T-cell (primary cell): ENCODE measurements at regions not wholly inside any gene's neighbourhood (a gene's known extent, or its start where the extent isn't known, plus 50 kb on each side); places are given as distances from the start of the nearest gene placed in this dataset.

Experiments used
- ATAC-seq, 4 experiments: fragments of 200-7000 bp in 3 of 4; fragments of 150-1000 bp in 1 of 4; cut with Tn5 transposase; replicated peaks in 1 of 4; 1 replicate in 3 of 4; 2 replicates in 1 of 4; pipeline ENCODE4 v1.10.0; 2021; ENCODE audit warnings: moderate library complexity in 3 of 4, mild to moderate bottlenecking in 2 of 4, moderate number of reproducible peaks in 1 of 4
- CTCF ChIA-PET, 2 donors: fragments of 300-600 bp; sonication (Branson Sonifier 250); formaldehyde crosslinking; loops; one replicate each; lab custom pipeline; 2022; ENCODE audit warnings: antibody characterized with exemption in 2 of 2; lab: Charles Lee
- POLR2A ChIA-PET, 2 donors: fragments of 300-600 bp; sonication (Branson Sonifier 250); formaldehyde crosslinking; loops; one replicate each; lab custom pipeline; 2022; ENCODE audit warnings: antibody characterized with exemption in 2 of 2; lab: Charles Lee
- DNase-seq, 35 experiments: peaks; one replicate each; pipeline versions ENCODE4 v3.0.0 to v3.0.0-alpha.2; 2013 to 2023
- H3K27ac ChIP-seq: one replicate; pipeline ENCODE4 v1.5.1; 2013; ENCODE audit warnings: low read length
- H3K27me3 ChIP-seq, 2 experiments: replicated peaks in 1 of 2; 1 replicate in 1 of 2; 2 replicates in 1 of 2; pipeline versions ENCODE4 v1.6.1 to v1.7.0; 2013; ENCODE audit warnings: low read length in 1 of 2, mixed read lengths in 1 of 2; ENCODE audit not compliant: control insufficient read depth in 2 of 2, insufficient read depth in 2 of 2; ENCODE audit errors: extremely low read depth in 1 of 2
- H3K36me3 ChIP-seq, 2 donors: 1 replicate in 1 of 2; 2 replicates in 1 of 2; pipeline versions ENCODE4 v1.6.1 to v1.7.0; 2013; ENCODE audit warnings: low read length in 1 of 2; ENCODE audit not compliant: control insufficient read depth in 2 of 2, insufficient read depth in 1 of 2; ENCODE audit errors: extremely low read depth in 1 of 2
- H3K4me1 ChIP-seq, 2 experiments: 1 replicate in 1 of 2; 2 replicates in 1 of 2; pipeline versions ENCODE4 v1.6.1 to v1.7.0; 2013; ENCODE audit warnings: low read length in 2 of 2, mixed read lengths in 1 of 2; ENCODE audit not compliant: insufficient read depth in 2 of 2, control insufficient read depth in 1 of 2; ENCODE audit errors: extremely low read depth in 1 of 2
- H3K4me3 ChIP-seq, 2 donors: 1 replicate in 1 of 2; 2 replicates in 1 of 2; pipeline versions ENCODE4 v1.5.1 to v1.7.0; 2013; ENCODE audit warnings: mild to moderate bottlenecking in 2 of 2, low read length in 1 of 2, moderate library complexity in 1 of 2; ENCODE audit not compliant: control insufficient read depth in 1 of 2; ENCODE audit errors: extremely low read depth in 1 of 2
- H3K9me3 ChIP-seq: 2 replicates; pipeline ENCODE4 v1.7.0; 2013
- H3K27ac Mint-ChIP-seq, 2 donors: one replicate each; pipeline ENCODE4 v1.8.0; 2020 to 2021; ENCODE audit warnings: mild to moderate bottlenecking in 2 of 2, mixed read lengths in 2 of 2
- H3K27me3 Mint-ChIP-seq, 2 donors: one replicate each; pipeline ENCODE4 v1.8.0; 2021 to 2022; ENCODE audit warnings: mixed read lengths in 2 of 2
- H3K36me3 Mint-ChIP-seq: one replicate; pipeline ENCODE4 v1.8.0; 2021; ENCODE audit warnings: mixed read lengths
- H3K4me1 Mint-ChIP-seq, 3 donors: one replicate each; pipeline ENCODE4 v1.8.0; 2020 to 2022; ENCODE audit warnings: mixed read lengths in 3 of 3, mild to moderate bottlenecking in 1 of 3
- H3K4me3 Mint-ChIP-seq, 3 donors: one replicate each; pipeline ENCODE4 v1.8.0; 2020 to 2022; ENCODE audit warnings: mild to moderate bottlenecking in 3 of 3, mixed read lengths in 3 of 3, moderate library complexity in 3 of 3
- H3K9me3 Mint-ChIP-seq, 3 donors: one replicate each; pipeline ENCODE4 v1.8.0; 2020 to 2022; ENCODE audit warnings: mixed read lengths in 3 of 3
- WGBS: methylation state at CpG from one replicate; pipeline ENCODE4 v1.1.5; 2013; ENCODE audit warnings: missing lambda C conversion rate; ENCODE audit not compliant: insufficient coverage; 5-methylcytosine and 5-hydroxymethylcytosine counted together

GRCh38 chr10:71902351-71902750, 51.3 kb upstream of the PSAP start:
- DNase-seq (no peak), ATAC-seq (no peak)
- no peaks in the 10 kb centered on the region for H3K36me3 Mint-ChIP-seq
- ChIA-PET CTCF (interaction anchor here in 1 of 2 donors (0.6 kb wide), 1 partner anchor 531 kb away, joined by 3 read pairs; no protein-coding TSS in a partner anchor), POLR2A (no interaction called here)
- Histone ChIP-seq H3K36me3 (no peaks in the 10 kb centered on the region), H3K27ac (no peak overlapping the region), H3K4me3 (no peak overlapping the region), H3K4me1 (peaks cover 0 to 3% of the 10 kb centered on the region in 2 experiments), H3K27me3 (peaks cover 0 to 4% of the 10 kb centered on the region in 2 experiments), H3K9me3 (no peaks in the 10 kb centered on the region)
- H3K4me3 Mint-ChIP-seq: no peak overlapping the region
- WGBS: 91% methylated on average over 5 of the region's 6 CpGs
- peaks cover 0 to 6% (median under 1%) of the 10 kb centered on the region in 3 donors for H3K4me1 Mint-ChIP-seq
- H3K27ac Mint-ChIP-seq: no peak overlapping the region
- no peaks in the 10 kb centered on the region for H3K27me3 Mint-ChIP-seq
- peaks cover 0 to 2% (median 0%) of the 10 kb centered on the region in 3 donors for H3K9me3 Mint-ChIP-seq
